Gastrocnemius medialis (tissue), 4 donors: ENCODE measurements at regions not wholly inside any gene's neighbourhood (a gene's known extent, or its start where the extent isn't known, plus 50 kb on each side); places are given as distances from the start of the nearest gene placed in this dataset.

Experiments
- POLR2A ChIP-seq, 2 donors: fragments of 450-650 bp; IDR thresholded peaks; one replicate each; pipeline ENCODE4 v1.6.1; 2017; ENCODE audit warnings: antibody characterized with exemption in 2 of 2, mild to moderate bottlenecking in 2 of 2, moderate library complexity in 2 of 2
- TF ChIP-seq, protein P1 (sequence below), 5 experiments: fragments of 450-650 bp in 3 of 5; fragments of 200-600 bp in 2 of 5; sonication (generic) in 2 of 5; IDR thresholded peaks in 4 of 5; conservative IDR thresholded peaks in 1 of 5; 1 replicate in 4 of 5; 2 replicates in 1 of 5; pipeline ENCODE4 v1.5.1; 2016 to 2019; ENCODE audit warnings: antibody characterized with exemption in 5 of 5, mild to moderate bottlenecking in 3 of 5, moderate library complexity in 3 of 5

DNA sequence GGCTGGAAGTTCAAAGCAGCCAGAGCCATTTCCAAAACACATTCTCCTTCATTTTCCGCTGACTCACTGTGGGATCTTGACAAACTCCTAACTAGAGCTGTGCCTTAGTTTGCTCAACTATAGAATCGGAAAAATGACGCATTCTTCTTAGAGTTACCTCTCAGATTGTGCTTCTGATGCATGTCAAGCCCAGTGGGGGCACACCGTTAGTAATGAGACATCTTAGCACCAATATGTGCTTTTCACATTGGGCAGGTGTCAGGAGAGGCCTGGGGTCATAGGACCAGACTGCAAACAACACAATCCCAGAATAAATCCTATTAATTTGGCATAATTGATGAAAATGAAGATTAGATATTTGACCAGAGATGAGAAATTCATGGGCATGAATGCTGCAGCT is 71.3 kb upstream of the UBE3A start:
- TF ChIP-seq, protein P1, sequence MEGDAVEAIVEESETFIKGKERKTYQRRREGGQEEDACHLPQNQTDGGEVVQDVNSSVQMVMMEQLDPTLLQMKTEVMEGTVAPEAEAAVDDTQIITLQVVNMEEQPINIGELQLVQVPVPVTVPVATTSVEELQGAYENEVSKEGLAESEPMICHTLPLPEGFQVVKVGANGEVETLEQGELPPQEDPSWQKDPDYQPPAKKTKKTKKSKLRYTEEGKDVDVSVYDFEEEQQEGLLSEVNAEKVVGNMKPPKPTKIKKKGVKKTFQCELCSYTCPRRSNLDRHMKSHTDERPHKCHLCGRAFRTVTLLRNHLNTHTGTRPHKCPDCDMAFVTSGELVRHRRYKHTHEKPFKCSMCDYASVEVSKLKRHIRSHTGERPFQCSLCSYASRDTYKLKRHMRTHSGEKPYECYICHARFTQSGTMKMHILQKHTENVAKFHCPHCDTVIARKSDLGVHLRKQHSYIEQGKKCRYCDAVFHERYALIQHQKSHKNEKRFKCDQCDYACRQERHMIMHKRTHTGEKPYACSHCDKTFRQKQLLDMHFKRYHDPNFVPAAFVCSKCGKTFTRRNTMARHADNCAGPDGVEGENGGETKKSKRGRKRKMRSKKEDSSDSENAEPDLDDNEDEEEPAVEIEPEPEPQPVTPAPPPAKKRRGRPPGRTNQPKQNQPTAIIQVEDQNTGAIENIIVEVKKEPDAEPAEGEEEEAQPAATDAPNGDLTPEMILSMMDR (IDR thresholded peaks at IDR 0.05 in 4 of 5, conservative IDR thresholded peaks at IDR 0.05 in 1 of 5): no peak
- no peak for TF ChIP-seq POLR2A (IDR thresholded peaks at IDR 0.05)
